C4-2B (cell line): ENCODE measurements at regions not wholly inside any gene's neighbourhood (a gene's known extent, or its start where the extent isn't known, plus 50 kb on each side); places are given as distances from the start of the nearest gene placed in this dataset.

Experiments
- H3K27ac ChIP-seq: fragments of 450-650 bp; 2 replicates; pipeline ENCODE4 v1.5.1; 2017
- CTCF ChIP-seq: fragments of 450-650 bp; conservative IDR thresholded peaks from 2 replicates; pipeline ENCODE4 v1.5.1; 2017; ENCODE audit warnings: mild to moderate bottlenecking
- ZFX ChIP-seq: fragments of 450-650 bp; IDR thresholded peaks from 2 replicates; pipeline ENCODE4 v1.6.1; 2017

GRCh38 chr7:12756821-12757220 is 69.4 kb downstream of the ARL4A start:
- no peak overlapping the region for H3K27ac ChIP-seq
- no peak for TF ChIP-seq ZFX
- no peak for TF ChIP-seq CTCF

GRCh38 chr7:12757443-12757842 is 70.0 kb downstream of the ARL4A start:
- TF ChIP-seq CTCF (no peak), ZFX (no peak)
- H3K27ac ChIP-seq = no peak overlapping the region

GRCh38 chr7:12759151-12759550 is 71.7 kb downstream of the ARL4A start:
- TF ChIP-seq CTCF (no peak), ZFX (no peak)
- no peak overlapping the region for H3K27ac ChIP-seq

GRCh38 chr7:12761111-12761510 is 73.7 kb downstream of the ARL4A start:
- TF ChIP-seq ZFX (no peak), CTCF (no peak)
- H3K27ac ChIP-seq = no peak overlapping the region

- TF ChIP-seq CTCF (no peak), ZFX (no peak)
- no peak overlapping the region for H3K27ac ChIP-seq
Observed at GRCh38 chr7:12761691-12762090, 74.3 kb downstream of the ARL4A start.

GRCh38 chr7:12764458-12764891 is 77.0 kb downstream of the ARL4A start:
- TF ChIP-seq CTCF (no peak), ZFX (no peak)
- no peak overlapping the region for H3K27ac ChIP-seq

GRCh38 chr7:12765431-12766100 is 78.1 kb downstream of the ARL4A start:
- TF ChIP-seq ZFX (no peak), CTCF (no peak)
- no peak overlapping the region for H3K27ac ChIP-seq
